ENCODE measurements at regions not wholly inside any gene's neighbourhood (a gene's known extent, or its start where the extent isn't known, plus 50 kb on each side); places are given as distances from the start of the nearest gene placed in this dataset.

- intact Hi-C loops (cut with DNase I, micrococcal nuclease) = no loop called here
- DNase-seq (no peak), ATAC-seq (no peak)
These were observed 425.5 kb upstream of the PKDCC start for GRCh38 chr2:41622301-41622700.

- intact Hi-C loops (cut with DNase I, micrococcal nuclease) = no loop called here
- no peak for ATAC-seq
- no peak for DNase-seq
These were observed 420.9 kb upstream of the PKDCC start for GRCh38 chr2:41626936-41627335.

GRCh38 chr2:41634686-41635085 is 413.1 kb upstream of the PKDCC start:
- ATAC-seq (no peak), DNase-seq (no peak)
- intact Hi-C loops (cut with DNase I, micrococcal nuclease) = no loop called here

- DNase-seq = no peak
- no peak for ATAC-seq
- intact Hi-C loops (cut with DNase I, micrococcal nuclease) = no loop called here
These were observed 402.9 kb upstream of the PKDCC start for GRCh38 chr2:41644936-41645335.

GRCh38 chr2:41647468-41648050 is 400.3 kb upstream of the PKDCC start:
- intact Hi-C loops (cut with DNase I, micrococcal nuclease) = no loop called here
- no peak for ATAC-seq
- no peak for DNase-seq

- intact Hi-C loops (cut with DNase I, micrococcal nuclease) = no loop called here
- ATAC-seq = no peak
- DNase-seq = no peak
These were observed 390.6 kb upstream of the PKDCC start for GRCh38 chr2:41657226-41657625.

- no peak for ATAC-seq
- DNase-seq = no peak
- intact Hi-C loops (cut with DNase I, micrococcal nuclease) = no loop called here
These were observed 388.1 kb upstream of the PKDCC start for GRCh38 chr2:41659758-41660157.

GRCh38 chr2:41662461-41662860 is 385.4 kb upstream of the PKDCC start:
- DNase-seq (no peak), ATAC-seq (no peak)
- intact Hi-C loops (cut with DNase I, micrococcal nuclease) = no loop called here

- intact Hi-C loops (cut with DNase I, micrococcal nuclease) = no loop called here
- no peak for DNase-seq
- ATAC-seq = no peak
These were observed 384.8 kb upstream of the PKDCC start for GRCh38 chr2:41663056-41663455.

GRCh38 chr2:41668529-41668928 is 379.3 kb upstream of the PKDCC start:
- ATAC-seq (no peak), DNase-seq (no peak)
- intact Hi-C loops (cut with DNase I, micrococcal nuclease) = no loop called here

GRCh38 chr2:41678639-41679038 is 369.2 kb upstream of the PKDCC start:
- no peak for ATAC-seq
- DNase-seq = no peak
- intact Hi-C loops (cut with DNase I, micrococcal nuclease) = no loop called here

- no peak for ATAC-seq
These were observed 361.7 kb upstream of the PKDCC start for GRCh38 chr2:41686156-41686555.

GRCh38 chr2:41691561-41691960 is 356.3 kb upstream of the PKDCC start:
- intact Hi-C loops (cut with DNase I, micrococcal nuclease) = no loop called here
- DNase-seq (no peak), ATAC-seq (no peak)

More at GRCh38 chr2:41686156-41686555, 361.7 kb upstream of the PKDCC start:
- no peak for DNase-seq
- intact Hi-C loops (cut with DNase I, micrococcal nuclease) = no loop called here

- intact Hi-C loops (cut with DNase I, micrococcal nuclease) = loop anchor here in 1 of 2 donors (5.0 kb wide), 1 partner anchor 1782 kb away; no protein-coding TSS in a partner anchor
- DNase-seq = no peak
- ATAC-seq = no peak
These were observed 353.2 kb upstream of the PKDCC start for GRCh38 chr2:41694536-41695049.

- intact Hi-C loops (cut with DNase I, micrococcal nuclease) = loop anchor here in 1 of 2 donors (5.0 kb wide), 1 partner anchor 1783 kb away; no protein-coding TSS in a partner anchor
- DNase-seq (no peak), ATAC-seq (no peak)
These were observed 352.4 kb upstream of the PKDCC start for GRCh38 chr2:41695198-41696113.

- DNase-seq = no peak
- ATAC-seq = no peak
- intact Hi-C loops (cut with DNase I, micrococcal nuclease) = loop anchor here in 1 of 2 donors (5.0 kb wide), 1 partner anchor 1785 kb away; no protein-coding TSS in a partner anchor
These were observed 350.4 kb upstream of the PKDCC start for GRCh38 chr2:41697389-41697788.

GRCh38 chr2:41698678-41699422 is 349.0 kb upstream of the PKDCC start:
- no peak for ATAC-seq
- peak in 1 of 2 donors; percentile 29 for DNase-seq
- intact Hi-C loops (cut with DNase I, micrococcal nuclease) = loop anchor here in 1 of 2 donors (5.0 kb wide), 1 partner anchor 1787 kb away; no protein-coding TSS in a partner anchor

GRCh38 chr2:41701231-41701630 is 346.6 kb upstream of the PKDCC start:
- intact Hi-C loops (cut with DNase I, micrococcal nuclease) = no loop called here
- DNase-seq (no peak), ATAC-seq (no peak)

GRCh38 chr2:41703123-41703522 is 344.7 kb upstream of the PKDCC start:
- intact Hi-C loops (cut with DNase I, micrococcal nuclease) = no loop called here
- no peak for DNase-seq
- no peak for ATAC-seq

Data from left colon (tissue), 2 donors.